ENCODE measurements at regions not wholly inside any gene's neighbourhood (a gene's known extent, or its start where the extent isn't known, plus 50 kb on each side); places are given as distances from the start of the nearest gene placed in this dataset.
"Not testable (repeated sequence)": the region's sequence is repeated elsewhere in the genome, so short reads cannot be mapped to it uniquely, and the experiment has no call there.

DNA sequence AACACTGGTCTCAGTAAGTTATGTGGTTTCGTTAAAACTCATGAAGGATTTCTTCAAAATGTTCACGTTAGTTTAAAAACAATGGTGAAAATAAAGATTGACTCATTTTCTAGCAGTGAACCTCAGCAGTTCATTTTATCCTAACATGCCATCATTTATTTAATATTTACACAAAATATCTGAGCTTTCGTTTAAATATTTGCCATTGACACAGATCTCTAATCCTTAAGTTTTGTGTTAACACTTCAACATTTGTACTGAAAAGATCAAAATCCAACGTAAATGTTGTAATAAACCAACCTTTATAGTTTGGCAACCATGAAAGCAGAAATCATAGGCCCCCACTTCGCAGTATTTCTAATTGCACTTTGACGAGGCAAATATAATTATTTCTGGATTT is 1129.5 kb downstream of the PLA2G4A start:
- no peak for DNase-seq (ENCODE audit: low read depth)

- no peak for DNase-seq (ENCODE audit: low read depth)
Observed at GRCh38 chr1:187959062-187959461, 1130.3 kb downstream of the PLA2G4A start.

GRCh38 chr1:187960125-187960638 is 1131.4 kb downstream of the PLA2G4A start:
- no peak for DNase-seq (ENCODE audit: low read depth)

GRCh38 chr1:187961895-187962294 is 1133.1 kb downstream of the PLA2G4A start:
- DNase-seq (ENCODE audit: low read depth), result no peak

DNA sequence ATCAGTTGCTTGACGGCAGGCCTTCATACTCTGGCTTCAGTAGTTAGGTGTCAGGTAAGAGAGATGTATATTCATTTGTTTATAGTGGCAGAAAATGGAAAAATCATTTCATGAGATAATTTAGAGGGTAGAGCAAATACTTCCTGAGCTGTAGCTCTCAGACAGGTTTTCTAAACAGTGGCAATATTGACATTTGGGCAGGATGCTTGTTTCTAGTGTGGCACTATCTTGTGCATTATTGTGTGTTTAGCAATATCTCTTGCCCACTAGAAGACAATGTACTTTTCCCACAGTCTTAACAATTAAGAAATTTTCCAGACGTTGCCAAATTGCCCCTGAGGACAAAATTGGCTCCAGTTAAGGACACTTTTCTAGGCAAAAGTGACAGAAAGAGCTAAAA is 1143.1 kb downstream of the PLA2G4A start:
- no peak for DNase-seq (ENCODE audit: low read depth)

DNA sequence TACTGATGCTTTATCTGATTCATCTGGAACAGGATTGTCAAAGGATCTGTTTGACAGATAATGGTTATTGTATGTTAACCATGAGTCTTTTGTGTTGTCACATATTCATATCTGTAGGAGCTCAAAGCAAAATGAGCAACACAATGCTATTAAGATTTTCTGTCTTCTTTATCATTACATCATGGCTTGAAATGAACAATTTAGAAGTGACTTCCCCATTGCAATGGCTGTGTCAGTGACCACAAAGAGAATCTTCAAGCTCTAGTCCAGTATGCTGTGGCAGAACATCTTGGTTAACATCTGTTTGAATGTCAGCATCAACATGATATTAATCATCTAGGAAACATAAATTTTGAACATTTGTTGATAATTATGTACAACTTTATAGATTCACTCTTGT is 1148.5 kb downstream of the PLA2G4A start:
- no peak for DNase-seq (ENCODE audit: low read depth)

DNA sequence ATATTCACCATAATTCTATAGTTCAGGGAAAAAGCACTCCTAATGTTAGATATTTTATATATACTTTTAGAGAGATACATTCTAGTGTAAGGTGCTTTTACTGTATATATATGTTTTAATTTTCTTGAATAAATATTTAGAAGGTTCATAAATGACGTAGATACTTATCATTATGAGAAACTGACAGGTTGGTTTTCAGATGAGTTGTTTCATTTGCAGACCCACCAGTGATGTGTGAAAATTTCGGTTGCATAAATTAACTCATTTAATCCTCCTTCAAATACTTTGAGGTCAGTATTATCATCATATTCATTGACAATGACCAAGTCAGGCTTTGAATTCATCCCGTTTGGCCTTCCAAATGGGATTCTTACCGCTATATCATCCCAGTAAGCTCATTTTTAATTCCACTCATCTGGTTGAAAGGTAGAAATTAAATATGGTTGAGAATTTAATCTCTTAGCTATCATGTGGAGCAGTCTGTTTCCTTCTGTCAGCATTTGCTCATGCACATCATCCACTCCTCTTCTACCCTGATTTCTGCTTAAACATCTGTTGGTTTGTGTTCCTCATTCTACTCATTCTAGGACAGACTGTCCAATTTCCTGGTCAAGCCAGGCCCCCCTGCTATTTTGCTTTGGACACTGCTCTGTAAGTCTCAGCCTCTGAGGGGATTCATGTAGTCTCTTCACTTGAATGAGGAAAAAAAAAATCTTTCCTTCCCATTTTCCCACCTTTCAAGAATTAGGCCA is 1156.6 kb downstream of the PLA2G4A start:
- DNase-seq (ENCODE audit: low read depth), result no peak

DNA sequence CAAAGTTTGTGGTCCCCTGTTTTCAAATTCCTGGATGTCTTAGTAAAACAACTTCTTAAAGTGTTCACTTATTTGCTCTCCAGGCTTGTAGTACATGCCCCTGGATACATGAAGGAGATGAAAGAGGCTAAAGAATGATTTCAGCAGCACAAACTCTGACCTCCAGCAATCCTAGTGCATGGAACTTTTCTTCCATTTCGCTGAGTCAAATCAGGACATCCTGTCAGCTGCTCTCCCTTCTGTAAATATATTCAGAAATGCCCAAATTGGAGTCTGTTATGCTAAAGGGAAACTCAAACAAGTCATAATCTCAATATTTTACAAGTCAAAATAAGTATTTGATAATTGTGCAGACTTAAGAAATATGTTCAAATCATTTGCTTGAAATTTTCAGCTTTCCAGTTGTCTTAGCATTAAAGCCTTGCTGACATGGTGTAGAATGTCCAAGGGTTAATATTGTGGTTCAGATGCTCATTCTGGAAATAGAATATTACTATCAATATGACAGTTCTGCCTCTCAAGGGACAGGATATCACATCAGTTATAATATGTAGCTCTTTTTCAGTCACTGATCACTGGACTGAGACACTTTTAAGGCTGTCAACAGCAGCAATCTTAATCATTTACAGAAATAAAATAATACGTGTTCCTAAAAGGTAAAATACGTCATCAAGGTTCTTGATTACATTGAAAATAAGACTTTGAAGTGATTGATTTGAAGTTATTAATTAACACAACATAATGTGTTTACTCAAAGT is 1157.3 kb downstream of the PLA2G4A start:
- DNase-seq (ENCODE audit: low read depth), result no peak

GRCh38 chr1:187987236-187987776 is 1158.6 kb downstream of the PLA2G4A start:
- DNase-seq (ENCODE audit: low read depth), result no peak

DNA sequence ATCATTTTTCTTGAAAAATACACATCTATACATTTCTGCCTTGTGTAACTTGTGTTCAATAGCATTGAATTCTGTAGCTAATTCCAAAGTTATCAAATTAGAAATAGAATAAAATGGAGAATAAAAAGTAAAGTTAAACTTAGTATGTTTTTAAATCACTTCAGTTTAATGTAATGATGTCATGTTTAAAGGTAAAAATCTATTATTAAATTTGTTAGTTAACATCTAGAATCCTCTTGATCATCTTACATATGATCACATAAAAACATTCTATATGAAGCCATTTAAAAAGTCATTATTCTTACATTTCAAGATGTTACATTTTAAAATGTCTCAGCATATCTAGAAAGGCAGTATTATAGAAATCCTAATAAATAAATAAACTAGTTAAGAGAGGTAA is 1163.2 kb downstream of the PLA2G4A start:
- DNase-seq (ENCODE audit: low read depth), result no peak

- DNase-seq (ENCODE audit: low read depth), result no peak
Observed at GRCh38 chr1:187996780-187997179, 1168.0 kb downstream of the PLA2G4A start.

- DNase-seq (ENCODE audit: low read depth), result no peak
Observed at GRCh38 chr1:187999973-188000372, 1171.2 kb downstream of the PLA2G4A start.

GRCh38 chr1:188003687-188004086 is 1174.9 kb downstream of the PLA2G4A start:
- not testable (repeated sequence) for DNase-seq (ENCODE audit: low read depth)

- DNase-seq (ENCODE audit: low read depth), result no peak
Observed at GRCh38 chr1:188004849-188005248, 1176.1 kb downstream of the PLA2G4A start.

- DNase-seq (ENCODE audit: low read depth), result no peak
Observed at GRCh38 chr1:188006354-188006753, 1177.6 kb downstream of the PLA2G4A start.

DNA sequence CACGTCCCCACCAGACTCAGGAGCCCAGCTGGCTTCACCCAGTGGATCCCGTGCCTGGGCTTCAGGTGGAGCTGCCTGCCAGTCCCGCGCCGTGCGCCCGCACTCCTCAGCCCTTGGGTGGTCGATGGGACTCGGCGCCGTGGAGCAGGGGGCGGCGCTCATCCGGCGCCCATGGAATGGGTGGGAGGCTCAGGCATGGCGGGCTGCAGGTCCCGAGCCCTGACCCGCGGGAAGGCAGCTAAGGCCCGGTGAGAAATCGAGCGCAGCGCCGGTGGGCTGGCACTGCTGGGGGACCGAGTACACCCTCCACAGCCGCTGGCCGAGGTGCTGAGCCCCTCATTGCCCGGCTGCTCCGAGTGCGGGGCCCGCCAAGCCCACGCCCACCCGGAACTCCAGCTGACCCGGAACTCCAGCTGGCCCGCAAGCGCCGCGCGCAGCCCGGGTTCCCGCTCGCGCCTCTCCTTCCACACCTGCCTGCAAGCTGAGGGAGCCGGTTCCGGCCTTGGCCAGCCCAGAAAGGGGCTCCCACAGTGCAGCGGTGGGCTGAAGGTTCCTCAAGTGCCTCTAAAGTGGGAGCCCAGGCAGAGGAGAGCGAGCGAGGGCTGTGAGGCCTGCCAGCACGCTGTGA is 1184.6 kb downstream of the PLA2G4A start:
- not testable (repeated sequence) for DNase-seq (ENCODE audit: low read depth)

DNA sequence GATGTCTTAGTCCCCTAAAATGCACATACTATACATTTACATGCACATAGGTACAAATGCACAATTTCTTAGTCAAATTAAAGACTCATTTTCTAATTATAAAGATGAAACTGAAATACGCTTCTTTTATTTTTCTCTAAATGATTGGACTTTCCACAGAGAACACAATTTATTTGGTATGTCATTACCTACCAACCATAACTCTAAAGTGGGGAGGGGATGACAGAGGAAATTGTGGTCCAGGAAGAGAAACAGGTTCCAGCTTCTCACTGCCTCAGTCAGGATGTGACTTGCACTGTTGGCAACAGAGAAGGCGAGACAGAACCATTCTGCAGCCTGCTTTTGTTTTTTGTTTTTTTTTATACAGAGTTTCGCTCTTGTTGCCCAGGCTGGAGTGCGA is 1189.2 kb downstream of the PLA2G4A start:
- DNase-seq (ENCODE audit: low read depth), result no peak

DNA sequence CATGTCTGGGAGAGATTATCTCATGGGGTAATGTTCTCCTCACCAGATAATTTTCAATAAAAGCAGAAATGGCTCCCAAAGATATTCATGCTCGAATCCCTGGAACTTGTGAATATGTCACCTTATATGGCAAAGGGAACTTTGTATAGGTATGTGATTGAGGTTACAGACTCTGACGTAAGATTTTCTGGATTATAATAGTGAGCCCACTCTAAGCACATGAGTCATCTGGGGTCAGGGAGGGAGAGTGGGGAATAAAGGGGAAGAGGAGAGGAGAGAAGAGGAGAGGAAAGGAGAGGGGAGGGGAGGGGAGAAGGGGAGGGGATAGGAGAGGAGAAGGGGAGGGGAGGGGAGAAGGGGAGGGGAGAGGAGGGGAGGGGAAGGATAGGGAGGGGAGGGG is 1193.9 kb downstream of the PLA2G4A start:
- peak; percentile 20 for DNase-seq (ENCODE audit: low read depth)

- DNase-seq (ENCODE audit: low read depth), result peak; percentile 40
Observed at GRCh38 chr1:188023206-188023605, 1194.5 kb downstream of the PLA2G4A start.

DNA sequence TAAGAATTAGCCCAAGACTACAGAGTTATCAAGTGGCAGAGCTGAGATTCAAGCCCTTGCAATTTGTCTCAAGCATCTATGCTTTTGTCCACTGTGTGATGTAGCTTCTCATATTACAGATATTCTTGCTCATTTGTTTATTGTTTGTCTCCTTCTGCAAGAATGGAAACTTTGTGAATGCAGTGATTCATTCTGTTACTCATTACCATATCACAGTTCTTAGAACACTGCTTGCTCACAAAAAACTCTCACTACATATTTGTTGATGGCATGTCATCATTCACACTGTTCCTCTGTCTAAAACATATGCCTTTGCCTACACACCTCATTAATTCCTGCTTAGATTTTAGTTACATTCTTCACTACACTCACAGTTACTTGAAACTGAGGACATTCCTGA is 1198.9 kb downstream of the PLA2G4A start:
- DNase-seq (ENCODE audit: low read depth), result peak; percentile 82

DNA sequence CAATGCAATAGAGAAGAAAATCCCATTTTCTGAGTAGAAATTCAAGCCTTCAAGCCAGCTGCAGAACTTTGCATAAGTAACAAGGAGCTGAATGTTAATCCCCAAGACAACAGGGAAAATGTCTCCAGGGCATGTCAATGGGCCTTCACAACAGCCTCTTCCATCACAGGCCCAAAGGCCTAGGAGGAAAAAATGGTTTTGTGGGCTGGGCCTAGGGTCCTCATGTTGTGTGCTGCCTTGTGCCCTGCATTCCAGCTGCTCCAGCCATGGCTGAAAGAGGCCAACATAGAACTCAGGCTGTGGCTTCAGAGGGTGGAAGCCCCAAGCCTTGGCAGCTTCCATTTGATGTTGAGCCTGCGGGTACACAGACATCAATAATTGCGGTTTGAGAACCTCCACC is 1208.8 kb downstream of the PLA2G4A start:
- DNase-seq (ENCODE audit: low read depth), result not testable (repeated sequence)

DNA sequence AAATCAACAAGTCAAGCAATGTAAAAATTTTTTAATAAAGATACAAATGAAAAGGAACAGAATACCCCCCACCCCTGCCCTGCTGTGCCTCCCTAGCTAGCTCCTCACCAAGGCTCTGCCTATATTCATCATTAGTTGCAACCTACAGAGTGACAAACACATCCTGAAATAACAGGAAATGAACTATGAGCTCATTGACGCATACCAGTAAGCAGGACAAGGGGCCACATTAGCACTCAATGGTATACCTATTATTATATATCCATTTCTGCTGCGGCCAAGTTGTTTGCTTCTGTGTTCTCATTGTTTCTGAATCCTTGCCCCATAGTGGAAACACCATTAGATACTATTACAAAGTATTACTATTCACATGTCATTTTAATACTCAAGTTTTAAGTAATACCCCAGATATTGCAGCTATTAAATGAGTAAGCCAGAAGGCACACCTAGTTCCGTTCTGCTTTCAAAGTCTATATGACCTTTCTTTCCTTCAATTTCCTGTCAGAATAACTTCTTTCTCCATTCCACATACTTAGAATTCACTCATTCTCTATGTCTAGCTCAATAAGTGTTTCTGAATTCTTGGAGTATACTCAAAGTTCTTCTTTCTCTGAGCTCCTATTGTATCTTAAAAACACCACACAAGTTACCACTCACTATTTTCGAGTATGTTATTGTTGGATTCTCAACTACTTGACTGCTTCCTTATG is 1214.9 kb downstream of the PLA2G4A start:
- DNase-seq (ENCODE audit: low read depth), result no peak
